ENCODE measurements at regions not wholly inside any gene's neighbourhood (a gene's known extent, or its start where the extent isn't known, plus 50 kb on each side); places are given as distances from the start of the nearest gene placed in this dataset.

GRCh38 chr3:192039593-192039992, 578.6 kb downstream of the PYDC2 start:
- TF ChIP-seq, protein P1, sequence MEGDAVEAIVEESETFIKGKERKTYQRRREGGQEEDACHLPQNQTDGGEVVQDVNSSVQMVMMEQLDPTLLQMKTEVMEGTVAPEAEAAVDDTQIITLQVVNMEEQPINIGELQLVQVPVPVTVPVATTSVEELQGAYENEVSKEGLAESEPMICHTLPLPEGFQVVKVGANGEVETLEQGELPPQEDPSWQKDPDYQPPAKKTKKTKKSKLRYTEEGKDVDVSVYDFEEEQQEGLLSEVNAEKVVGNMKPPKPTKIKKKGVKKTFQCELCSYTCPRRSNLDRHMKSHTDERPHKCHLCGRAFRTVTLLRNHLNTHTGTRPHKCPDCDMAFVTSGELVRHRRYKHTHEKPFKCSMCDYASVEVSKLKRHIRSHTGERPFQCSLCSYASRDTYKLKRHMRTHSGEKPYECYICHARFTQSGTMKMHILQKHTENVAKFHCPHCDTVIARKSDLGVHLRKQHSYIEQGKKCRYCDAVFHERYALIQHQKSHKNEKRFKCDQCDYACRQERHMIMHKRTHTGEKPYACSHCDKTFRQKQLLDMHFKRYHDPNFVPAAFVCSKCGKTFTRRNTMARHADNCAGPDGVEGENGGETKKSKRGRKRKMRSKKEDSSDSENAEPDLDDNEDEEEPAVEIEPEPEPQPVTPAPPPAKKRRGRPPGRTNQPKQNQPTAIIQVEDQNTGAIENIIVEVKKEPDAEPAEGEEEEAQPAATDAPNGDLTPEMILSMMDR (IDR thresholded peaks at IDR 0.05; ENCODE audit: low read depth, low read length, missing input control): no peak
- no peak for TF ChIP-seq EGR1 (IDR thresholded peaks at IDR 0.05; ENCODE audit: low read depth in 2 of 2)
- TF ChIP-seq, protein P2, sequence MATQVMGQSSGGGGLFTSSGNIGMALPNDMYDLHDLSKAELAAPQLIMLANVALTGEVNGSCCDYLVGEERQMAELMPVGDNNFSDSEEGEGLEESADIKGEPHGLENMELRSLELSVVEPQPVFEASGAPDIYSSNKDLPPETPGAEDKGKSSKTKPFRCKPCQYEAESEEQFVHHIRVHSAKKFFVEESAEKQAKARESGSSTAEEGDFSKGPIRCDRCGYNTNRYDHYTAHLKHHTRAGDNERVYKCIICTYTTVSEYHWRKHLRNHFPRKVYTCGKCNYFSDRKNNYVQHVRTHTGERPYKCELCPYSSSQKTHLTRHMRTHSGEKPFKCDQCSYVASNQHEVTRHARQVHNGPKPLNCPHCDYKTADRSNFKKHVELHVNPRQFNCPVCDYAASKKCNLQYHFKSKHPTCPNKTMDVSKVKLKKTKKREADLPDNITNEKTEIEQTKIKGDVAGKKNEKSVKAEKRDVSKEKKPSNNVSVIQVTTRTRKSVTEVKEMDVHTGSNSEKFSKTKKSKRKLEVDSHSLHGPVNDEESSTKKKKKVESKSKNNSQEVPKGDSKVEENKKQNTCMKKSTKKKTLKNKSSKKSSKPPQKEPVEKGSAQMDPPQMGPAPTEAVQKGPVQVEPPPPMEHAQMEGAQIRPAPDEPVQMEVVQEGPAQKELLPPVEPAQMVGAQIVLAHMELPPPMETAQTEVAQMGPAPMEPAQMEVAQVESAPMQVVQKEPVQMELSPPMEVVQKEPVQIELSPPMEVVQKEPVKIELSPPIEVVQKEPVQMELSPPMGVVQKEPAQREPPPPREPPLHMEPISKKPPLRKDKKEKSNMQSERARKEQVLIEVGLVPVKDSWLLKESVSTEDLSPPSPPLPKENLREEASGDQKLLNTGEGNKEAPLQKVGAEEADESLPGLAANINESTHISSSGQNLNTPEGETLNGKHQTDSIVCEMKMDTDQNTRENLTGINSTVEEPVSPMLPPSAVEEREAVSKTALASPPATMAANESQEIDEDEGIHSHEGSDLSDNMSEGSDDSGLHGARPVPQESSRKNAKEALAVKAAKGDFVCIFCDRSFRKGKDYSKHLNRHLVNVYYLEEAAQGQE (IDR thresholded peaks at IDR 0.05): no peak
- TF ChIP-seq, protein P3, sequence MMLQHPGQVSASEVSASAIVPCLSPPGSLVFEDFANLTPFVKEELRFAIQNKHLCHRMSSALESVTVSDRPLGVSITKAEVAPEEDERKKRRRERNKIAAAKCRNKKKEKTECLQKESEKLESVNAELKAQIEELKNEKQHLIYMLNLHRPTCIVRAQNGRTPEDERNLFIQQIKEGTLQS (IDR thresholded peaks at IDR 0.05): no peak
- TF ChIP-seq YY1 (IDR thresholded peaks at IDR 0.05): no peak
- no peak for TF ChIP-seq TAF1 (conservative IDR thresholded peaks at IDR 0.05)
- TF ChIP-seq JUND (IDR thresholded peaks at IDR 0.05): no peak
- TF ChIP-seq RAD21 (IDR thresholded peaks at IDR 0.05): no peak
- no peak for TF ChIP-seq GABPA (IDR thresholded peaks at IDR 0.05 in 1 of 2, conservative IDR thresholded peaks at IDR 0.05 in 1 of 2)
- TF ChIP-seq, protein P4, sequence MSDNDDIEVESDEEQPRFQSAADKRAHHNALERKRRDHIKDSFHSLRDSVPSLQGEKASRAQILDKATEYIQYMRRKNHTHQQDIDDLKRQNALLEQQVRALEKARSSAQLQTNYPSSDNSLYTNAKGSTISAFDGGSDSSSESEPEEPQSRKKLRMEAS (IDR thresholded peaks at IDR 0.05): no peak
- no peak for TF ChIP-seq SP1 (IDR thresholded peaks at IDR 0.05)

Measured in liver (tissue), 3 donors.